ENCODE measurements at regions not wholly inside any gene's neighbourhood (a gene's known extent, or its start where the extent isn't known, plus 50 kb on each side); places are given as distances from the start of the nearest gene placed in this dataset.

DNA sequence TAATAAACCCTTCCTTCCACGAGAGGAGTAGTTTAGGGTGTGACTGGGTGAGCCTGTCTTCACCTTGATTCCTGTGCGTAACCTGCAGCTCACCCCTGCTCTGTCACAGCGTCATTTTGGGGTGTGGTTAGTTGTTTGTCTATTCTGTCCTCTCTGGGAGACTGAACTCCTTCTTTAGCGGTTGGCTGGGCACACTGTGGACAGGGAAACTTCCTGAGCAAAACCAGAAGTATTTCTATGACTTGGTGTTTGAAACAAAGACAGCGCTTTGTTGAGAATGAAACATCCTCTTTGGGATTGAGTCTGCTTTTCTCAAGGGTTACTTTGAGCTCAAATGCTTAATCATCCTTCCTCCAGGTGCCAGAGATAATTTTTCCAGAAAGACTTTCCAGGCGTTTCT lies 270.7 kb downstream of the HRH4 start:
- no peak for TF ChIP-seq TAF1 (IDR thresholded peaks at IDR 0.05; ENCODE audit: borderline replicate concordance, insufficient read depth, low read length)
- TF ChIP-seq, protein P1, sequence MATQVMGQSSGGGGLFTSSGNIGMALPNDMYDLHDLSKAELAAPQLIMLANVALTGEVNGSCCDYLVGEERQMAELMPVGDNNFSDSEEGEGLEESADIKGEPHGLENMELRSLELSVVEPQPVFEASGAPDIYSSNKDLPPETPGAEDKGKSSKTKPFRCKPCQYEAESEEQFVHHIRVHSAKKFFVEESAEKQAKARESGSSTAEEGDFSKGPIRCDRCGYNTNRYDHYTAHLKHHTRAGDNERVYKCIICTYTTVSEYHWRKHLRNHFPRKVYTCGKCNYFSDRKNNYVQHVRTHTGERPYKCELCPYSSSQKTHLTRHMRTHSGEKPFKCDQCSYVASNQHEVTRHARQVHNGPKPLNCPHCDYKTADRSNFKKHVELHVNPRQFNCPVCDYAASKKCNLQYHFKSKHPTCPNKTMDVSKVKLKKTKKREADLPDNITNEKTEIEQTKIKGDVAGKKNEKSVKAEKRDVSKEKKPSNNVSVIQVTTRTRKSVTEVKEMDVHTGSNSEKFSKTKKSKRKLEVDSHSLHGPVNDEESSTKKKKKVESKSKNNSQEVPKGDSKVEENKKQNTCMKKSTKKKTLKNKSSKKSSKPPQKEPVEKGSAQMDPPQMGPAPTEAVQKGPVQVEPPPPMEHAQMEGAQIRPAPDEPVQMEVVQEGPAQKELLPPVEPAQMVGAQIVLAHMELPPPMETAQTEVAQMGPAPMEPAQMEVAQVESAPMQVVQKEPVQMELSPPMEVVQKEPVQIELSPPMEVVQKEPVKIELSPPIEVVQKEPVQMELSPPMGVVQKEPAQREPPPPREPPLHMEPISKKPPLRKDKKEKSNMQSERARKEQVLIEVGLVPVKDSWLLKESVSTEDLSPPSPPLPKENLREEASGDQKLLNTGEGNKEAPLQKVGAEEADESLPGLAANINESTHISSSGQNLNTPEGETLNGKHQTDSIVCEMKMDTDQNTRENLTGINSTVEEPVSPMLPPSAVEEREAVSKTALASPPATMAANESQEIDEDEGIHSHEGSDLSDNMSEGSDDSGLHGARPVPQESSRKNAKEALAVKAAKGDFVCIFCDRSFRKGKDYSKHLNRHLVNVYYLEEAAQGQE (IDR thresholded peaks at IDR 0.05; ENCODE audit: insufficient read depth in 1 of 2, low read depth in 2 of 2, low read length in 2 of 2) = no peak

DNA sequence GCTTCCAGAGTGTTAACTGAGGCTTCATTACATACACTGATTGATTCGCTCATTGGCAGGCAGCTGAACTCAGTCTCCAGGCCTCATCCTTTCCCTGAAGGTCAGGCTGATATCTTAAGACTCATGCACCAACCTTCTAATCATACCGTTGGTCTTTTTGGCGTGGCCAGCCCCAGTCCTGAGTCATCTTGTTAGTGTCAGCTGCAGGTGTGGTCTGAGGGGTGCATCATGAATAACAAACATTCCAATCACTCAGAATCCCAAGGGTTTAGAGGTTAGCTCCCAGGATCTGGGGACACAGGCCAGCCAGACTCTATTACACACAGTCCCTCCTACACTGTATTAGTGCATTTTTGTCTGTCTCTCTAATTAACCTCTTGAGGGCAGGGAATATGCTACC lies 271.5 kb downstream of the HRH4 start:
- TF ChIP-seq TAF1 (IDR thresholded peaks at IDR 0.05; ENCODE audit: borderline replicate concordance, insufficient read depth, low read length) (no peak), SIN3A (IDR thresholded peaks at IDR 0.05; ENCODE audit: borderline replicate concordance, insufficient read depth, low read length) (no peak), POLR2AphosphoS5 (IDR thresholded peaks at IDR 0.05; ENCODE audit: low read depth, low read length) (no peak), FOXP2 (optimal IDR thresholded peaks at IDR 0.05; ENCODE audit: borderline replicate concordance, extremely low read depth, extremely low read length, insufficient read depth) (no peak)
- TF ChIP-seq, protein P1 (IDR thresholded peaks at IDR 0.05; ENCODE audit: insufficient read depth in 1 of 2, low read depth in 2 of 2, low read length in 2 of 2) = no peak

DNA sequence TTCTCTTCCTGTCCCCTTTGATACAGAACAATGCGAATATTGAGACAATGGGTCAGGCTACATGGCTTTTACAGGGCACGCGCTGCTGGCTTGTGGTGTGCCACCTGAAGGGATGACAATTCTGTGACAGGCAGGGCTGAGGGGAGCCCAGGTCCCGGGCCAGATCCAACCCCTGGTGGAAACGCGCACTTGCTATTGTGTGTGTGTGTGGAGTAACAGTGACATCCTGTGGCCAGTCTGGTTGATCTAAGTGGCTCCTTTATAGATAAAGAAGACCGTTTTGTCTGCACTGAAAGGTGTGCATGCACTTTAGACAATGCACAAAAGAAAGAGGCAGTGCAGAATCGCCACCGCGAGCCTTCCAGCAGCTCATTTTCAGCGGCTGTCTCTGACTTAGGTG lies 273.6 kb downstream of the HRH4 start:
- TF ChIP-seq TAF1 (IDR thresholded peaks at IDR 0.05; ENCODE audit: borderline replicate concordance, insufficient read depth, low read length) (no peak), FOXP2 (optimal IDR thresholded peaks at IDR 0.05; ENCODE audit: borderline replicate concordance, extremely low read depth, extremely low read length, insufficient read depth) (no peak), POLR2AphosphoS5 (IDR thresholded peaks at IDR 0.05; ENCODE audit: low read depth, low read length) (no peak), SIN3A (IDR thresholded peaks at IDR 0.05; ENCODE audit: borderline replicate concordance, insufficient read depth, low read length) (no peak)
- TF ChIP-seq, protein P1 (IDR thresholded peaks at IDR 0.05; ENCODE audit: insufficient read depth in 1 of 2, low read depth in 2 of 2, low read length in 2 of 2) = no peak

DNA sequence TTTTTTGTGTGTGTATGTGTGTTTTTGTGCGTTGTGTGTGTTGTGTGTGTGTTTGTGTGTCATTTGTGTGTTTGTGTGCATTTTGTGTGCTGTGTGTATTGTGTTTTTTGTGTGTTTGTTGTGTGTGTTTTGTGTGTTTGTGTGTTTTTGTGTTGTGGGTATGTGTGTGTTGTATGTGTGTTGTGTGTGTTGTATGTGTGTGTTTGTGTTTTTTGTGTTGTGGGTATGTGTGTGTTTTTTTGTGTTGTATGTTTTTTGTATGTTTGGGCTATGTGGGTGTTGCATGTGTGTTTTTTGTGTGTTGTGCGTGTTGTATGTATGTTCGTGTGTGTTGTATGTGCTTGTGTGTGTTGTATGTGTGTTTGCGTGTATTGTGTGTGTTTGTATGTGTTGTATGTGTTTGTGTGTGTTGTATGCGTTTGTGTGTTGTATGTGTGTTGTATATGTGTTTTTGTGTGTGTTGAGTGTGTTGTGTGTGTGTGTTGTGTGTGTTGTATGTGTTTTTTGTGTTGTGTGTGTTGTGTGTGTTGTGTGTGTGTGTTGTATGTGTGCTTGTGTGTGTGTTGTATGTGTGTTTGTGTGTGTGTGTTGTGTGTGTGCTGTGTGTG lies 275.3 kb downstream of the HRH4 start:
- TF ChIP-seq SIN3A (IDR thresholded peaks at IDR 0.05; ENCODE audit: borderline replicate concordance, insufficient read depth, low read length) = no peak
- TF ChIP-seq, protein P1 (IDR thresholded peaks at IDR 0.05; ENCODE audit: insufficient read depth in 1 of 2, low read depth in 2 of 2, low read length in 2 of 2) = no peak

DNA sequence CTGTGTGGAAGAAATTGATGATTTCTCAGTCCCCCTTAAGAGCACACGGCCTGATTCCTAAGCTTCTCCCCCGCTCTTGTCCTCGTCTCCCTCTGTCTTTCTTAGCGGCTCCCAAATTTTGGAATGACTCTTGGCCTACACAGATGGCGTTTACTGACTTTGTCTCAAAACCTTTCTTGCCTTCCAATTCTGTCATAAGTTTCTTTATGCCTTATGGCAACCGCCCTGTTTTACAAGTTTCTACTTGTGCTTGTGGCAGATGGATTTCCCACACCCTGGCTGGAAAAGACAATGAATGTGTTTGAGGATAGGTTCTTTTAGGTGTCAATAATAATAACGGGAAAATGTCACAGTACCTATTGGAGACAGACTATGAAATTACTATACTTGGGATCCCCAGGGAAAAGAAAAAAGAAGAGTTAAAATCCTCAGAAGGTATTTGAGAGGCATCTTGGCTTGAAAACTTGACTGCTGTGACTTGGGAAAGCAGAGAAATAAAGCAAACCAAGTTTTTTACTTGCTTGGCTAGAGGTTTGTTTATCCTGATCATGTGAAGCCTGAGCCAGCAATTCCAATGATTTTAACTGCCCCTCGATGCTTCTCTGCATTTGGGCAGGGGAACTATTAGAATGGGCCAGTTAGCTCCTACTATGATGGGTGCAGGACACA lies 276.4 kb downstream of the HRH4 start:
- TF ChIP-seq FOXP2 (optimal IDR thresholded peaks at IDR 0.05; ENCODE audit: borderline replicate concordance, extremely low read depth, extremely low read length, insufficient read depth) (no peak), SIN3A (IDR thresholded peaks at IDR 0.05; ENCODE audit: borderline replicate concordance, insufficient read depth, low read length) (no peak), POLR2AphosphoS5 (IDR thresholded peaks at IDR 0.05; ENCODE audit: low read depth, low read length) (no peak), TAF1 (IDR thresholded peaks at IDR 0.05; ENCODE audit: borderline replicate concordance, insufficient read depth, low read length) (no peak)
- TF ChIP-seq, protein P1 (IDR thresholded peaks at IDR 0.05; ENCODE audit: insufficient read depth in 1 of 2, low read depth in 2 of 2, low read length in 2 of 2) = no peak
